ENCODE measurements at regions not wholly inside any gene's neighbourhood (a gene's known extent, or its start where the extent isn't known, plus 50 kb on each side); places are given as distances from the start of the nearest gene placed in this dataset.

DNA sequence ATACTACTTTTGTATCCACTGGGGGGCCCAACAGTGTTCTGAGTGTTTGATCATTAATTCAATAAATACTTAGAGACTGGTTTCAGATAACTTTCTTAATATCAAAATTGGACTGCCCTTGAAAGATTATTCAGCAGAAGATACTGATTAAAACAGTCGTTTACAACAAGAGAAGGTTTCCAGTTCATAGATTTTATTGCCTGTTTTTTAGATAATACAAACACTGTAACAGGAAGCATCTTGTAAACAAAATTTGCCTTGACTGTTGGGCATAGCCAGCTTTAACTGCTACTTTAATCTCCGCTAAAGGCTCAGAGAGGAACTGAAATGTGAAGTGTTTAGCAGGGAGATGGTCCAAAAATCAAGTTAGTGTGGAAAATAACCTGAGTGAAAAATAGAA is 1168.7 kb upstream of the NUDT12 start:
- TF ChIP-seq, protein P1, sequence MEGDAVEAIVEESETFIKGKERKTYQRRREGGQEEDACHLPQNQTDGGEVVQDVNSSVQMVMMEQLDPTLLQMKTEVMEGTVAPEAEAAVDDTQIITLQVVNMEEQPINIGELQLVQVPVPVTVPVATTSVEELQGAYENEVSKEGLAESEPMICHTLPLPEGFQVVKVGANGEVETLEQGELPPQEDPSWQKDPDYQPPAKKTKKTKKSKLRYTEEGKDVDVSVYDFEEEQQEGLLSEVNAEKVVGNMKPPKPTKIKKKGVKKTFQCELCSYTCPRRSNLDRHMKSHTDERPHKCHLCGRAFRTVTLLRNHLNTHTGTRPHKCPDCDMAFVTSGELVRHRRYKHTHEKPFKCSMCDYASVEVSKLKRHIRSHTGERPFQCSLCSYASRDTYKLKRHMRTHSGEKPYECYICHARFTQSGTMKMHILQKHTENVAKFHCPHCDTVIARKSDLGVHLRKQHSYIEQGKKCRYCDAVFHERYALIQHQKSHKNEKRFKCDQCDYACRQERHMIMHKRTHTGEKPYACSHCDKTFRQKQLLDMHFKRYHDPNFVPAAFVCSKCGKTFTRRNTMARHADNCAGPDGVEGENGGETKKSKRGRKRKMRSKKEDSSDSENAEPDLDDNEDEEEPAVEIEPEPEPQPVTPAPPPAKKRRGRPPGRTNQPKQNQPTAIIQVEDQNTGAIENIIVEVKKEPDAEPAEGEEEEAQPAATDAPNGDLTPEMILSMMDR (IDR thresholded peaks at IDR 0.05; ENCODE audit: extremely low read depth, missing control alignments): no peak
- no peak for DNase-seq (ENCODE audit: low spot score)

DNA sequence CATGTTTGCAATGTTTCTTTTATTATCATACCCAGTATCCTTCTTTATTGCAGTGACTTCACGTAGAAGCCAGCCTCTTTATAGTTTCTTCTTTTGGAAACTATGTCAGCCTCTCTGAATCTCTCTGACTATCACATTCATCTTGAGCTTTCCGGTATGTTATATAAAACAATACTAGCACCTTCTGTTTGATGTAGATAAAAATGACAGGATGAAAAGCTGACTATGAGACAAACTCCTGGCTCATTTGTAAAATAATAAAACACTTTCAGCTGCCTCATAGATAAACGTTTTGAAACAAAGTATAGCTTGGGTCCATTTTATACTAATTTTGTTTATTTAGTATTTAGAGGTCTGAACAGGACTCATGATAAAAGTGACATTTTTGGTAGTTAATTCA is 1145.4 kb upstream of the NUDT12 start:
- DNase-seq (ENCODE audit: low spot score): no peak
- TF ChIP-seq, protein P1 (IDR thresholded peaks at IDR 0.05; ENCODE audit: extremely low read depth, missing control alignments): no peak

DNA sequence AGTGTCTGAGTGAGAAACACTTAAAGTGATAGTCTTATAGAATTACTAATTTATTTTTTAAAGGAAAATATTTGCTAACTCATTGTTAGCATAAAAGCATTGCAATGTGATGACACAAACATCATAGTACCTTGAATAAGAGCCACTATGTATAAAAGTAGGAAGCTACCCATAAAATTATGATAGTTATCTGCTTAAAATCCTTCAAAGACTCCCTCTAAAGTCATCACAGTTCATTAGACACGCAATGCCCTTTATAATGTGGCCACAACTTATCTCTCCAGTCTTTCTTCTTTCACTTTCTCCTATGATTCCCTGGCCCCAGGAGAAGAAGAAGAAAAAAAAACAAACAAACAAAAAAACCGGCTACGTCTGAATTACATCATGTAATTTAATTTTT is 1144.0 kb upstream of the NUDT12 start:
- no peak for DNase-seq (ENCODE audit: low spot score)
- TF ChIP-seq, protein P1 (IDR thresholded peaks at IDR 0.05; ENCODE audit: extremely low read depth, missing control alignments): no peak

DNA sequence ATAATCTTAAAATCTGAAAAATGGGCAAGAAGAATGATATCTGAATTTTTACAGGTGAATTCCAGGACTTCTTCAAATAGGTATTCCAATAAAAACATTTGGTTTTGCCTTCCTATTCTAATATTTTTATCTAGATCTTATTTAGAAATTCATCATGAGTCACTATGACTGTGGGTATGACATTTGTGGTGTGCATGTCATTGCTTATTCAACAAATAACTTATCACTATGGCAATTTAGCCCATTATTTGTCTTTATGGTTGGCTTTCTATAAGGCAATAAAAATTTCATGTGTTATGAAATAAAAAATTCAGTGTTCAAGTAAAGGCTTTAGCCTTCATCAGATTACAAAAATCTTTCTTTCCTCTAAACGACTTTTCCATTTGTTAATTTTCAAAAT is 1139.6 kb upstream of the NUDT12 start:
- DNase-seq (ENCODE audit: low spot score): no peak
- TF ChIP-seq, protein P1 (IDR thresholded peaks at IDR 0.05; ENCODE audit: extremely low read depth, missing control alignments): no peak

DNA sequence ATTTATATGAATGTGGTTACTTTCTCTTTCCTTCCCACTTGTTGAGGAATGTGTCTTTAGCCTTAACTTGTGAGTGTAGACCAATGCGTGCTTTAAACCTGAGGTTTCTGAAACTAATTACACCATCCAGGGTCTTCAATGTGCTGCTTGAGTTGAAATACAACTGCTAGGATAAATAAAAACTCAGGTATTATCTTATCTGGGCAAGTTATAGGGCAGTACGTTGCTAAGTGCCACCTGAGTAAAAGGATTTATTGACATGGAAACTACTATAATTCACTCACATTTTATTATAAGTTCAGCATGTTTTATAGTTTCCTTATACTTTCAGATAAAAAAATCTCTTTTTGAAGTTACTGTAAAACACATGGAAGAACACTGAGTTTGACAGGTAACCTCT is 1136.8 kb upstream of the NUDT12 start:
- TF ChIP-seq, protein P1 (IDR thresholded peaks at IDR 0.05; ENCODE audit: extremely low read depth, missing control alignments): no peak
- DNase-seq (ENCODE audit: low spot score): no peak

DNA sequence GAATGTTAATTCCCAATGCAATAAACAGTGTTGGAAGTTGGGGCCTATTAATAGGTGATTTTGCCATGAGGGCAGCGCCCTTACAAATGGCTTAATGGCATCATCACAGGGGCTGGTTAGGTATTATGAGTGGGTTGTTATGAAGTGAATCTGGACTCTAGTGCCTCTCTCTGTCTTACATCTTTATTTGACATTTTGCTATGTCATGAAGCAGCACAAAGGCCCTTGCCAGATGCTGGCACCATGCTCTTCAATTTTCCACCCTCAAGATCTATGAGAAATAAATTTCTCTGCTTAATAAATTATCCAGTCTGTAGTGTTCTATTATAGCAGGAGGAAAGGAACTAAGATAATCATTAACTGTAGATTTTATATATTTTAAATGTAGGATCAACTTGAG is 1098.7 kb upstream of the NUDT12 start:
- no peak for DNase-seq (ENCODE audit: low spot score)
- TF ChIP-seq, protein P1 (IDR thresholded peaks at IDR 0.05; ENCODE audit: extremely low read depth, missing control alignments): no peak

DNA sequence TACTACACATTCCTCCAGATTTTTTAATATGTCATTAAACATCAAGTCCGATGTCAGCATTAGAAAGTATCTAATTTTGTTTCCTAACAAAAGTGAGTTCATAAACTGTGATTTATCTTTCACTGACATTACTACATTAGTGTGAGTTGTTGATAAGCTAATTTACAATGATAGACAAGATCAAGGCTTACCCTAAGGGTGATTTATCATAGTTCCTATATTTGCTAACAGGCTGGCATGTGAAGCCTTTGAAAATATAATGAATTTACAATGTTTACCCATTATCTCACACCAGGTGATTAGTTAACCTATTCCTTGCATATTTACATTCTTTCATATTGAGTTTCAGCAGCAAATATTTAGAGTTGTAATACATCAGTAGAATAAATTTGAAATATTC is 1096.9 kb upstream of the NUDT12 start:
- TF ChIP-seq, protein P1 (IDR thresholded peaks at IDR 0.05; ENCODE audit: extremely low read depth, missing control alignments): no peak
- DNase-seq (ENCODE audit: low spot score): no peak
